ENCODE measurements at regions not wholly inside any gene's neighbourhood (a gene's known extent, or its start where the extent isn't known, plus 50 kb on each side); places are given as distances from the start of the nearest gene placed in this dataset.

GRCh38 chr7:45389073-45389872 is 184.9 kb upstream of the ADCY1 start:
- TF ChIP-seq POLR2A (IDR thresholded peaks at IDR 0.05): no peak
- no peak for TF ChIP-seq CTCF (IDR thresholded peaks at IDR 0.05)

Data from uterus (tissue), 2 donors.